WTC11 (cell line): ENCODE measurements at regions not wholly inside any gene's neighbourhood (a gene's known extent, or its start where the extent isn't known, plus 50 kb on each side); places are given as distances from the start of the nearest gene placed in this dataset.

Experiments
- ATAC-seq: fragments of 200-7000 bp; cut with Tn5 transposase; 2 replicates; pipeline ENCODE4 v1.10.0; 2021; ENCODE audit warnings: mild to moderate bottlenecking, moderate library complexity
- CTCF ChIA-PET: fragments of 300-600 bp; sonication (Branson Sonifier 250); formaldehyde crosslinking; loops from one replicate; lab custom pipeline; 2021; ENCODE audit warnings: antibody characterized with exemption; lab: Charles Lee
- POLR2A ChIA-PET: fragments of 350-600 bp; sonication (Branson Sonifier 250); formaldehyde crosslinking; loops from one replicate; lab custom pipeline; 2021; ENCODE audit warnings: antibody characterized with exemption; lab: Charles Lee
- DNase-seq: peaks from one replicate; pipeline ENCODE4 v3.0.0; 2021; ENCODE audit warnings: low spot score
- H3K27ac Mint-ChIP-seq: 2 replicates; pipeline ENCODE4 v1.8.0; 2021; ENCODE audit warnings: mixed read lengths
- H3K27me3 Mint-ChIP-seq: 2 replicates; pipeline ENCODE4 v1.8.0; 2021; ENCODE audit warnings: low read depth, mild to moderate bottlenecking, moderate library complexity, mixed read lengths
- H3K36me3 Mint-ChIP-seq: 2 replicates; pipeline ENCODE4 v1.8.0; 2021; ENCODE audit warnings: mixed read lengths
- H3K4me1 Mint-ChIP-seq: 2 replicates; pipeline ENCODE4 v1.8.0; 2022; ENCODE audit warnings: mixed read lengths
- H3K4me3 Mint-ChIP-seq: 2 replicates; pipeline ENCODE4 v1.8.0; 2021; ENCODE audit warnings: mild to moderate bottlenecking, moderate library complexity, mixed read lengths
- H3K9me3 Mint-ChIP-seq: 2 replicates; pipeline ENCODE4 v1.8.0; 2021; ENCODE audit warnings: mixed read lengths
- CREM ChIP-seq: sonication (generic); formaldehyde crosslinking; IDR thresholded peaks from 2 replicates; pipeline ENCODE4 v1.8.1; 2022; ENCODE audit warnings: mild to moderate bottlenecking, missing genetic modification reagents, moderate library complexity
- ELF4 ChIP-seq: sonication (generic); formaldehyde crosslinking; IDR thresholded peaks from 2 replicates; pipeline ENCODE4 v1.8.1; 2022; ENCODE audit warnings: low read depth, mild to moderate bottlenecking, moderate library complexity, missing genetic modification reagents
- FOXK1 ChIP-seq: sonication (generic); formaldehyde crosslinking; IDR thresholded peaks from 2 replicates; pipeline ENCODE4 v1.8.0; 2022; ENCODE audit warnings: mild to moderate bottlenecking, moderate library complexity, missing genetic modification reagents
- IRF2 ChIP-seq: sonication (generic); formaldehyde crosslinking; IDR thresholded peaks from 2 replicates; pipeline ENCODE4 v1.8.0; 2022; ENCODE audit warnings: low read depth, missing genetic modification reagents, borderline replicate concordance
- JUN ChIP-seq: sonication (generic); formaldehyde crosslinking; IDR thresholded peaks from 2 replicates; pipeline ENCODE4 v1.8.0; 2023; ENCODE audit warnings: mild to moderate bottlenecking, missing genetic modification reagents
- NFATC4 ChIP-seq: fragments of 250-450 bp; sonication (Bioruptor Pico); IDR thresholded peaks from 2 replicates; pipeline ENCODE4 v1.9.0; 2021; ENCODE audit warnings: mild to moderate bottlenecking
- RELA ChIP-seq: sonication (generic); formaldehyde crosslinking; IDR thresholded peaks from 2 replicates; pipeline ENCODE4 v1.8.1; 2022; ENCODE audit warnings: missing genetic modification reagents, mild to moderate bottlenecking, borderline replicate concordance
- SP1 ChIP-seq: sonication (generic); formaldehyde crosslinking; conservative IDR thresholded peaks from 2 replicates; pipeline ENCODE4 v1.8.1; 2022; ENCODE audit warnings: missing genetic modification reagents
- TEAD4 ChIP-seq: sonication (generic); formaldehyde crosslinking; IDR thresholded peaks from 2 replicates; pipeline ENCODE4 v1.8.0; 2022; ENCODE audit warnings: mild to moderate bottlenecking, missing genetic modification reagents
- TF ChIP-seq, protein P1 (sequence below): sonication (generic); formaldehyde crosslinking; IDR thresholded peaks from 2 replicates; pipeline ENCODE4 v1.8.0; 2023; ENCODE audit warnings: missing genetic modification reagents, mild to moderate bottlenecking, borderline replicate concordance
- TF ChIP-seq, protein P2 (sequence below): sonication (generic); formaldehyde crosslinking; IDR thresholded peaks from 2 replicates; pipeline ENCODE4 v1.8.1; 2022; ENCODE audit warnings: mild to moderate bottlenecking, missing genetic modification reagents, moderate library complexity, borderline replicate concordance
- TF ChIP-seq, protein P3 (sequence below): sonication (generic); formaldehyde crosslinking; IDR thresholded peaks from 2 replicates; pipeline ENCODE4 v1.8.0; 2022; ENCODE audit warnings: mild to moderate bottlenecking, missing genetic modification reagents
- TF ChIP-seq, protein P4 (sequence below): sonication (generic); formaldehyde crosslinking; IDR thresholded peaks from 2 replicates; pipeline ENCODE4 v1.8.1; 2023; ENCODE audit warnings: mild to moderate bottlenecking, missing genetic modification reagents, borderline replicate concordance
- TF ChIP-seq, protein P5 (sequence below): fragments of 250-450 bp; sonication (Bioruptor Pico); IDR thresholded peaks from 2 replicates; pipeline ENCODE4 v1.9.0; 2021; ENCODE audit warnings: mild to moderate bottlenecking, borderline replicate concordance
- TF ChIP-seq, protein P6 (sequence below): sonication (generic); formaldehyde crosslinking; conservative IDR thresholded peaks from 2 replicates; pipeline ENCODE4 v1.8.1; 2022; ENCODE audit warnings: mild to moderate bottlenecking, missing genetic modification reagents

DNA sequence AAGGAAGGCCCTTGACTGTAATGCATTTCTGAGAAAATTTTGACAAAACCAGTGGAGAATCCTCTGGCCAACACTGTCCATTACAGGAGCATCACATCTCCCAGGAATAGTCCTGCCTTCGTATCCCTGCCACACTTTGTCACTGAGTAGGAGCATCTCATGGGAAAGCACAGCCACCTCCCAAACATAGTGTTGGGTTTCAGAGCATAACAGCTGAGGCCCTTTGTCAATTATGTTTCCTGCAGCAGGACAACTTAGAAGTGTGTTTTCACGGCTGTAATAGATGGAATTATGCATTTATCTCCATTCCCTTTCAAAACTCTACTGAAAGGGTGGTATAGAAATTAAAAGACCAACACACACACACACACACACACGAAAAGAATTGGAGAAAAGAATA lies 91.1 kb upstream of the SMAD1 start (continued):
- TF ChIP-seq, protein P1, sequence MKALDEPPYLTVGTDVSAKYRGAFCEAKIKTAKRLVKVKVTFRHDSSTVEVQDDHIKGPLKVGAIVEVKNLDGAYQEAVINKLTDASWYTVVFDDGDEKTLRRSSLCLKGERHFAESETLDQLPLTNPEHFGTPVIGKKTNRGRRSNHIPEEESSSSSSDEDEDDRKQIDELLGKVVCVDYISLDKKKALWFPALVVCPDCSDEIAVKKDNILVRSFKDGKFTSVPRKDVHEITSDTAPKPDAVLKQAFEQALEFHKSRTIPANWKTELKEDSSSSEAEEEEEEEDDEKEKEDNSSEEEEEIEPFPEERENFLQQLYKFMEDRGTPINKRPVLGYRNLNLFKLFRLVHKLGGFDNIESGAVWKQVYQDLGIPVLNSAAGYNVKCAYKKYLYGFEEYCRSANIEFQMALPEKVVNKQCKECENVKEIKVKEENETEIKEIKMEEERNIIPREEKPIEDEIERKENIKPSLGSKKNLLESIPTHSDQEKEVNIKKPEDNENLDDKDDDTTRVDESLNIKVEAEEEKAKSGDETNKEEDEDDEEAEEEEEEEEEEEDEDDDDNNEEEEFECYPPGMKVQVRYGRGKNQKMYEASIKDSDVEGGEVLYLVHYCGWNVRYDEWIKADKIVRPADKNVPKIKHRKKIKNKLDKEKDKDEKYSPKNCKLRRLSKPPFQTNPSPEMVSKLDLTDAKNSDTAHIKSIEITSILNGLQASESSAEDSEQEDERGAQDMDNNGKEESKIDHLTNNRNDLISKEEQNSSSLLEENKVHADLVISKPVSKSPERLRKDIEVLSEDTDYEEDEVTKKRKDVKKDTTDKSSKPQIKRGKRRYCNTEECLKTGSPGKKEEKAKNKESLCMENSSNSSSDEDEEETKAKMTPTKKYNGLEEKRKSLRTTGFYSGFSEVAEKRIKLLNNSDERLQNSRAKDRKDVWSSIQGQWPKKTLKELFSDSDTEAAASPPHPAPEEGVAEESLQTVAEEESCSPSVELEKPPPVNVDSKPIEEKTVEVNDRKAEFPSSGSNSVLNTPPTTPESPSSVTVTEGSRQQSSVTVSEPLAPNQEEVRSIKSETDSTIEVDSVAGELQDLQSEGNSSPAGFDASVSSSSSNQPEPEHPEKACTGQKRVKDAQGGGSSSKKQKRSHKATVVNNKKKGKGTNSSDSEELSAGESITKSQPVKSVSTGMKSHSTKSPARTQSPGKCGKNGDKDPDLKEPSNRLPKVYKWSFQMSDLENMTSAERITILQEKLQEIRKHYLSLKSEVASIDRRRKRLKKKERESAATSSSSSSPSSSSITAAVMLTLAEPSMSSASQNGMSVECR (CRISPR knock-in tag) = no peak
- TF ChIP-seq, protein P2, sequence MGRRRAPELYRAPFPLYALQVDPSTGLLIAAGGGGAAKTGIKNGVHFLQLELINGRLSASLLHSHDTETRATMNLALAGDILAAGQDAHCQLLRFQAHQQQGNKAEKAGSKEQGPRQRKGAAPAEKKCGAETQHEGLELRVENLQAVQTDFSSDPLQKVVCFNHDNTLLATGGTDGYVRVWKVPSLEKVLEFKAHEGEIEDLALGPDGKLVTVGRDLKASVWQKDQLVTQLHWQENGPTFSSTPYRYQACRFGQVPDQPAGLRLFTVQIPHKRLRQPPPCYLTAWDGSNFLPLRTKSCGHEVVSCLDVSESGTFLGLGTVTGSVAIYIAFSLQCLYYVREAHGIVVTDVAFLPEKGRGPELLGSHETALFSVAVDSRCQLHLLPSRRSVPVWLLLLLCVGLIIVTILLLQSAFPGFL (CRISPR knock-in tag) = no peak
- TF ChIP-seq SP1 (CRISPR knock-in tag) (no peak), NFATC4 (CRISPR knock-in tag) (no peak), IRF2 (CRISPR knock-in tag) (no peak), RELA (CRISPR knock-in tag) (no peak), CREM (CRISPR knock-in tag) (no peak)

DNA sequence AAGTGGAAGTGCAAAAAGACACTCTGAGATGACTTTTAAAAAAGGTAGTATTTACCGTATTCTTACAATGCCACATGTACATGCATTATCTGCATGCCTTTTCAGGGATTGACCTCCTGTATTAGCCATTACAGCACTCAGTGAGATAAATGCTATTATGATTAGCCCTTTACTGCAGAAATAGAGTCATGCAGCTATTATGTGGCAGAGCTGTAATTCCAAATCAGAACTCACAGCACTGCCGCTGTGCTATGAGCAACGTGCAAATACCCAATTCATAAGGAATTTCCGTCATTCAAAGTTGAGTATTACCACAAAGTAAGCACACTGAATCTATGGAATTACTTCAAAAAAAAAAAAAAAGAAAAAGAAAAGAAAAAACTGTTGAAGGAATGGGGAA lies 92.1 kb upstream of the SMAD1 start:
- DNase-seq (no peak), ATAC-seq (no peak)
- CTCF ChIA-PET = interaction anchor here (0.7 kb wide), 1 partner anchor 921 kb away, joined by 4 read pairs; no protein-coding TSS in a partner anchor
- H3K36me3 Mint-ChIP-seq = no peaks in the 10 kb centered on the region
- no peaks in the 10 kb centered on the region; the same call in 1 of the 2 replicates for H3K27me3 Mint-ChIP-seq
- H3K4me1 Mint-ChIP-seq = no peaks in the 10 kb centered on the region
- H3K4me3 Mint-ChIP-seq = no peak overlapping the region
- POLR2A ChIA-PET = interaction anchor here (0.6 to 0.7 kb wide), 2 partner anchors 16 to 44 kb away, joined by 3 to 5 read pairs; no protein-coding TSS in a partner anchor
- peaks cover under 1% of the 10 kb centered on the region; the same call in 1 of the 2 replicates for H3K9me3 Mint-ChIP-seq
- H3K27ac Mint-ChIP-seq = no peak overlapping the region
- no peak for TF ChIP-seq FOXK1 (CRISPR knock-in tag)
- no peak for TF ChIP-seq ELF4 (CRISPR knock-in tag)
- TF ChIP-seq TEAD4 (CRISPR knock-in tag) = no peak
- no peak for TF ChIP-seq JUN (CRISPR knock-in tag)
- TF ChIP-seq, protein P1 (CRISPR knock-in tag) = no peak
- TF ChIP-seq, protein P3, sequence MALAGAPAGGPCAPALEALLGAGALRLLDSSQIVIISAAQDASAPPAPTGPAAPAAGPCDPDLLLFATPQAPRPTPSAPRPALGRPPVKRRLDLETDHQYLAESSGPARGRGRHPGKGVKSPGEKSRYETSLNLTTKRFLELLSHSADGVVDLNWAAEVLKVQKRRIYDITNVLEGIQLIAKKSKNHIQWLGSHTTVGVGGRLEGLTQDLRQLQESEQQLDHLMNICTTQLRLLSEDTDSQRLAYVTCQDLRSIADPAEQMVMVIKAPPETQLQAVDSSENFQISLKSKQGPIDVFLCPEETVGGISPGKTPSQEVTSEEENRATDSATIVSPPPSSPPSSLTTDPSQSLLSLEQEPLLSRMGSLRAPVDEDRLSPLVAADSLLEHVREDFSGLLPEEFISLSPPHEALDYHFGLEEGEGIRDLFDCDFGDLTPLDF (CRISPR knock-in tag) = no peak
- TF ChIP-seq, protein P4, sequence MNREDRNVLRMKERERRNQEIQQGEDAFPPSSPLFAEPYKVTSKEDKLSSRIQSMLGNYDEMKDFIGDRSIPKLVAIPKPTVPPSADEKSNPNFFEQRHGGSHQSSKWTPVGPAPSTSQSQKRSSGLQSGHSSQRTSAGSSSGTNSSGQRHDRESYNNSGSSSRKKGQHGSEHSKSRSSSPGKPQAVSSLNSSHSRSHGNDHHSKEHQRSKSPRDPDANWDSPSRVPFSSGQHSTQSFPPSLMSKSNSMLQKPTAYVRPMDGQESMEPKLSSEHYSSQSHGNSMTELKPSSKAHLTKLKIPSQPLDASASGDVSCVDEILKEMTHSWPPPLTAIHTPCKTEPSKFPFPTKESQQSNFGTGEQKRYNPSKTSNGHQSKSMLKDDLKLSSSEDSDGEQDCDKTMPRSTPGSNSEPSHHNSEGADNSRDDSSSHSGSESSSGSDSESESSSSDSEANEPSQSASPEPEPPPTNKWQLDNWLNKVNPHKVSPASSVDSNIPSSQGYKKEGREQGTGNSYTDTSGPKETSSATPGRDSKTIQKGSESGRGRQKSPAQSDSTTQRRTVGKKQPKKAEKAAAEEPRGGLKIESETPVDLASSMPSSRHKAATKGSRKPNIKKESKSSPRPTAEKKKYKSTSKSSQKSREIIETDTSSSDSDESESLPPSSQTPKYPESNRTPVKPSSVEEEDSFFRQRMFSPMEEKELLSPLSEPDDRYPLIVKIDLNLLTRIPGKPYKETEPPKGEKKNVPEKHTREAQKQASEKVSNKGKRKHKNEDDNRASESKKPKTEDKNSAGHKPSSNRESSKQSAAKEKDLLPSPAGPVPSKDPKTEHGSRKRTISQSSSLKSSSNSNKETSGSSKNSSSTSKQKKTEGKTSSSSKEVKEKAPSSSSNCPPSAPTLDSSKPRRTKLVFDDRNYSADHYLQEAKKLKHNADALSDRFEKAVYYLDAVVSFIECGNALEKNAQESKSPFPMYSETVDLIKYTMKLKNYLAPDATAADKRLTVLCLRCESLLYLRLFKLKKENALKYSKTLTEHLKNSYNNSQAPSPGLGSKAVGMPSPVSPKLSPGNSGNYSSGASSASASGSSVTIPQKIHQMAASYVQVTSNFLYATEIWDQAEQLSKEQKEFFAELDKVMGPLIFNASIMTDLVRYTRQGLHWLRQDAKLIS (CRISPR knock-in tag) = no peak
- TF ChIP-seq, protein P5, sequence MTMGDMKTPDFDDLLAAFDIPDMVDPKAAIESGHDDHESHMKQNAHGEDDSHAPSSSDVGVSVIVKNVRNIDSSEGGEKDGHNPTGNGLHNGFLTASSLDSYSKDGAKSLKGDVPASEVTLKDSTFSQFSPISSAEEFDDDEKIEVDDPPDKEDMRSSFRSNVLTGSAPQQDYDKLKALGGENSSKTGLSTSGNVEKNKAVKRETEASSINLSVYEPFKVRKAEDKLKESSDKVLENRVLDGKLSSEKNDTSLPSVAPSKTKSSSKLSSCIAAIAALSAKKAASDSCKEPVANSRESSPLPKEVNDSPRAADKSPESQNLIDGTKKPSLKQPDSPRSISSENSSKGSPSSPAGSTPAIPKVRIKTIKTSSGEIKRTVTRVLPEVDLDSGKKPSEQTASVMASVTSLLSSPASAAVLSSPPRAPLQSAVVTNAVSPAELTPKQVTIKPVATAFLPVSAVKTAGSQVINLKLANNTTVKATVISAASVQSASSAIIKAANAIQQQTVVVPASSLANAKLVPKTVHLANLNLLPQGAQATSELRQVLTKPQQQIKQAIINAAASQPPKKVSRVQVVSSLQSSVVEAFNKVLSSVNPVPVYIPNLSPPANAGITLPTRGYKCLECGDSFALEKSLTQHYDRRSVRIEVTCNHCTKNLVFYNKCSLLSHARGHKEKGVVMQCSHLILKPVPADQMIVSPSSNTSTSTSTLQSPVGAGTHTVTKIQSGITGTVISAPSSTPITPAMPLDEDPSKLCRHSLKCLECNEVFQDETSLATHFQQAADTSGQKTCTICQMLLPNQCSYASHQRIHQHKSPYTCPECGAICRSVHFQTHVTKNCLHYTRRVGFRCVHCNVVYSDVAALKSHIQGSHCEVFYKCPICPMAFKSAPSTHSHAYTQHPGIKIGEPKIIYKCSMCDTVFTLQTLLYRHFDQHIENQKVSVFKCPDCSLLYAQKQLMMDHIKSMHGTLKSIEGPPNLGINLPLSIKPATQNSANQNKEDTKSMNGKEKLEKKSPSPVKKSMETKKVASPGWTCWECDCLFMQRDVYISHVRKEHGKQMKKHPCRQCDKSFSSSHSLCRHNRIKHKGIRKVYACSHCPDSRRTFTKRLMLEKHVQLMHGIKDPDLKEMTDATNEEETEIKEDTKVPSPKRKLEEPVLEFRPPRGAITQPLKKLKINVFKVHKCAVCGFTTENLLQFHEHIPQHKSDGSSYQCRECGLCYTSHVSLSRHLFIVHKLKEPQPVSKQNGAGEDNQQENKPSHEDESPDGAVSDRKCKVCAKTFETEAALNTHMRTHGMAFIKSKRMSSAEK (CRISPR knock-in tag) = no peak
- TF ChIP-seq, protein P6, sequence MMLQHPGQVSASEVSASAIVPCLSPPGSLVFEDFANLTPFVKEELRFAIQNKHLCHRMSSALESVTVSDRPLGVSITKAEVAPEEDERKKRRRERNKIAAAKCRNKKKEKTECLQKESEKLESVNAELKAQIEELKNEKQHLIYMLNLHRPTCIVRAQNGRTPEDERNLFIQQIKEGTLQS = no peak
